Epithelial cell of esophagus (primary cell): ENCODE measurements at regions not wholly inside any gene's neighbourhood (a gene's known extent, or its start where the extent isn't known, plus 50 kb on each side); places are given as distances from the start of the nearest gene placed in this dataset.
A peak's percentile ranks its signal among the peaks of the same experiment; 100 is the strongest.

ENCODE experiments used
- DNase-seq: peaks from one replicate; pipeline ENCODE4 v3.0.0; 2010; ENCODE audit warnings: low read depth
- H3K4me3 ChIP-seq: 2 replicates; pipeline ENCODE4 v1.5.1; 2011; ENCODE audit warnings: mild to moderate bottlenecking, low read length, control low read depth
- CTCF ChIP-seq: IDR thresholded peaks from 2 replicates; pipeline ENCODE4 v1.5.1; 2011; ENCODE audit warnings: low read depth, mild to moderate bottlenecking, low read length, control low read depth, inconsistent platforms; ENCODE audit not compliant: insufficient read depth; ENCODE audit errors: missing control alignments

- no peak for DNase-seq
- TF ChIP-seq CTCF = no peak
- H3K4me3 ChIP-seq = no peak overlapping the region
Measured at GRCh38 chr10:31157123-31158010, 125.7 kb upstream of the ZNF438 start.

- no peak for DNase-seq
- H3K4me3 ChIP-seq = no peak overlapping the region
- TF ChIP-seq CTCF = no peak
Measured at GRCh38 chr10:31158011-31158658, 126.5 kb upstream of the ZNF438 start.

- peak; percentile 12 for DNase-seq
- TF ChIP-seq CTCF = no peak
- H3K4me3 ChIP-seq = no peak overlapping the region
Measured at GRCh38 chr10:31166606-31167005, 134.9 kb upstream of the ZNF438 start.

- DNase-seq = no peak
- TF ChIP-seq CTCF = no peak
- no peak overlapping the region for H3K4me3 ChIP-seq
Measured at GRCh38 chr10:31170636-31171035, 139.0 kb upstream of the ZNF438 start.

GRCh38 chr10:31171402-31172083, 139.9 kb upstream of the ZNF438 start:
- H3K4me3 ChIP-seq = no peak overlapping the region
- TF ChIP-seq CTCF = no peak
- no peak for DNase-seq

- no peak overlapping the region for H3K4me3 ChIP-seq
- DNase-seq = no peak
- TF ChIP-seq CTCF = no peak
Measured at GRCh38 chr10:31172925-31173324, 141.3 kb upstream of the ZNF438 start.
